ENCODE measurements at regions not wholly inside any gene's neighbourhood (a gene's known extent, or its start where the extent isn't known, plus 50 kb on each side); places are given as distances from the start of the nearest gene placed in this dataset.

DNA sequence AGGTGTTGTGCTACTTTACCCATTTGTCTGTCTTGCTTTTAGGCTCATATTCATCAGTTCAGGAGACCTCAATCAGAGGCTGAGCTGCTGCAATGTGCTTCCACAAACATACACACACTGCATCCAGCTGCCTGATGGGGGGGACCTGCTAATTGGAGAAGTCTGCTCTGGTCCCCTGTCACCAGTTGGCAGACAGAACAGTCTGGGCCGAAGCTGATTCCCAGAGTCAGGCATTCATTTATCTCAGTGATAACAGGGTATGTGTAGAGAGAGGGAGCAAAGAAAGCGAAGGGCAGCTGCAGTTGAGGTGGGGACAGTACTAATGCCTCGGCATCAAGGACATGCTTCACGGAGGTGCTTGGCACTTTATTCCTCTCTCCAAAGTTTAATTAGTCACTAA lies 584.3 kb upstream of the PIK3C3 start:
- POLR2A ChIA-PET (ENCODE audit: low non-redundant PET) = no interaction called here
- CTCF ChIA-PET = interaction anchor here (0.6 kb wide), 1 partner anchor 58 kb away, joined by 4 read pairs; no protein-coding TSS in a partner anchor

GRCh38 chr18:41357708-41358107 lies 597.3 kb upstream of the PIK3C3 start:
- no peak for TF ChIP-seq CTCF (conservative IDR thresholded peaks at IDR 0.05; ENCODE audit: low read depth)
- ChIA-PET CTCF (no interaction called here), POLR2A (ENCODE audit: low non-redundant PET) (no interaction called here)
- H3K27ac ChIP-seq = no peak overlapping the region
- no peak for DNase-seq (ENCODE audit: low spot score)

More for the DNA sequence above, 584.3 kb upstream of the PIK3C3 start:
- no peak for TF ChIP-seq CTCF (conservative IDR thresholded peaks at IDR 0.05; ENCODE audit: low read depth)
- DNase-seq (ENCODE audit: low spot score) = no peak
- no peak overlapping the region for H3K27ac ChIP-seq

DNA sequence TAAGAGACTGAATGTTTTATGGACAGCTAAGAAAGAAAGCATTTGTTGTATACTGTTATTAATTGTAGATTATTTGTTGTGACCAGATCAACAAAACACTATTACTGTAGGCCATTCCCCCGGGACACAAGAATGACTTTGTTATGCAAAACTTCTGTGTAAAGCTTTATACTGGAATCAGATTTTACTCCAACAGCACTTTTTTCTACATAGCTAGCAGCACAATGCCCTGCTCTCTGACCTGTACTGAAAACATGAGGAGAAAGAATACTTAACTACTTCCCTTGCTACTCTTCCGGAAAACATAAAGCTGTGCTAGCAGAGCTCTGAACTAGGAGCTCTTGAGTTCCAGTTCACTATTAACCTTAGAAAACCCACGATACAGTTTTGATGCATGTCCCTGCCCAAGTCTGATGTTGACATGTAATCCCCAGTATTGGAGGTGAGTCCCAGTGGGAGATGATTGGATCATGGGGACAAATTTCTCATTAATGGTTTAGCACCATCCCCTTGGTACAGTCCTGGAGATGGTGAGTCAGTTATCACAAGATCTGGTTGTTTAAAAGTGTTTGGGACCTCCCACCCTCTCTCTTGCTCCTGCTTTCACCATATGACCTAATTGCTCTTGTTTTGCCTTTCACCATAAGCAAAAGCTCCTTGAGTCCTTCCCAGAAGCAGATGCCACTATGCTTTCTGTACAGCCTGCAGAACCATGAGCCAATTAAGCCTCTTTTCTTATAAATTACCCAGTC lies 601.1 kb upstream of the PIK3C3 start:
- DNase-seq (ENCODE audit: low spot score) = no peak
- no peak for TF ChIP-seq CTCF (conservative IDR thresholded peaks at IDR 0.05; ENCODE audit: low read depth)
- ChIA-PET POLR2A (ENCODE audit: low non-redundant PET) (no interaction called here), CTCF (no interaction called here)
- H3K27ac ChIP-seq = no peak overlapping the region

GRCh38 chr18:41351430-41351829 lies 603.6 kb upstream of the PIK3C3 start:
- DNase-seq (ENCODE audit: low spot score) = no peak
- TF ChIP-seq CTCF (conservative IDR thresholded peaks at IDR 0.05; ENCODE audit: low read depth) = no peak
- no peak overlapping the region for H3K27ac ChIP-seq
- ChIA-PET POLR2A (ENCODE audit: low non-redundant PET) (no interaction called here), CTCF (no interaction called here)

DNA sequence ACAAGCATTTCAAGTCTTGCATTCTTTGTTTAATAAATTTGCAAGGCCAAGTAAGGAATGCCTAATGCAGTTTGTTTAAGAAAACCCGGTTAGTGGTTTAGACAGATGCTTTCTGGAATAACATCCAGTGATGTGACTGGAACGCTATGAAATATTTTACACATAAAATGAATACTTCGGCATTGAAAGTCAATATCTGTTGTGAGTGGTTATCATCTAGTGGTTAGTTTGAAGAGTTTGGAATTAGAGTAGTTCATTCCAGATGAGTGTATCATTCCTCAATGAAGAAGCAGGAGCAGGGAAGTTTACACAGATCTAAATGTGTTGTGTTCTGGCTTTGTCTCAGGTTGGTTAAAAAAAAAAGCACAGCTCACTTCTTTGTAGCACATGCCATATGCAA lies 608.0 kb upstream of the PIK3C3 start:
- ChIA-PET POLR2A (ENCODE audit: low non-redundant PET) (no interaction called here), CTCF (no interaction called here)
- H3K27ac ChIP-seq = no peak overlapping the region
- no peak for TF ChIP-seq CTCF (conservative IDR thresholded peaks at IDR 0.05; ENCODE audit: low read depth)
- DNase-seq (ENCODE audit: low spot score) = no peak

DNA sequence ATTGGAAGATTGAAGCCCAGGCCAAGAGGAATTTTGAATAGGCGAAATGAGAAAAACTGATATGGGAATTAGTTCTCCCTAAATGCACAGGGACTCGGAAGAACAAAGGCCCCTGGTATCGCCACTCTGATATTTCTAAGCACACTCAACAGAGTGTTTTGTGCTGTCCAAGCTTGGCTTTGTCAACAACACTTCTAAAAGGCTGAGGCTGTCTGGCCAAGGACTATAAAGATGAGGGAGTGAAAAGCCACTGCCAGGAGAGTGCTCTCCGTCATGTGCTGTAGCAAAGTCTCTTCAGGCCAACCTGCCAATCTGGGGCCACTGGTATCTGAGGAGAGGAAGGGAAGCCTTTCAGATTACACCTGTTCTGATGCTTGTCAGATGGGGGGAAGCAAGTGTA lies 611.2 kb upstream of the PIK3C3 start:
- CTCF ChIA-PET = no interaction called here
- DNase-seq (ENCODE audit: low spot score) = no peak

More for the DNA sequence above, 611.2 kb upstream of the PIK3C3 start:
- no peak for TF ChIP-seq CTCF (conservative IDR thresholded peaks at IDR 0.05; ENCODE audit: low read depth)
- no peak overlapping the region for H3K27ac ChIP-seq
- POLR2A ChIA-PET (ENCODE audit: low non-redundant PET) = no interaction called here

Measured in RWPE1 (cell line).